DOHH2 (cell line): ENCODE measurements at regions not wholly inside any gene's neighbourhood (a gene's known extent, or its start where the extent isn't known, plus 50 kb on each side); places are given as distances from the start of the nearest gene placed in this dataset.

Experiments used
- EZH2phosphoT487 ChIP-seq: fragments of 200-600 bp; sonication (generic); IDR thresholded peaks from 2 replicates; pipeline ENCODE4 v1.6.1; 2017; ENCODE audit warnings: borderline replicate concordance, mild to moderate bottlenecking, antibody characterized with exemption, low read length, moderate library complexity, mixed read lengths
- TF ChIP-seq, protein P1 (sequence below): fragments of 200-600 bp; sonication (generic); IDR thresholded peaks from one replicate; pipeline ENCODE4 v1.5.1; 2014; ENCODE audit warnings: antibody characterized with exemption, mild to moderate bottlenecking, low read depth, low read length; ENCODE audit not compliant: poor library complexity, severe bottlenecking

DNA sequence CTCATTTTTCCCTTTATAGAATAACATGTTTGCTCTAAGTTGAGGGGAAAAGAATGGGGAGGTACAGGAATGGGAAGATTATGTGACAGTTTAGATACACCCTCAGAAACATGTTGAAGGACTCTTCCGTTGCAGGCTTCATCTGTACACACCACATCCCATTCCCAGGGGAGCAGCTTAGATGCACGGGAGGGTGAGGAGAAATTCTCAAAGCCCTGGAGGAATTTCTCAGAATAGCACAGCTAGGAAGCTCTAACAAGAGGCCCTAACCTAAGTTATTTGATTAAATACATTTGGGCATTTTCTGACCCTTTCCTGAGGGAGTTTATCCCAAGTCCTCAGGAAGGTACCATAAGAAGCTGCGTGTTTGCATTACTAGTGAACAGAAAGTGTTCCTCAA lies 660.2 kb upstream of the IGFBP3 start:
- TF ChIP-seq, protein P1, sequence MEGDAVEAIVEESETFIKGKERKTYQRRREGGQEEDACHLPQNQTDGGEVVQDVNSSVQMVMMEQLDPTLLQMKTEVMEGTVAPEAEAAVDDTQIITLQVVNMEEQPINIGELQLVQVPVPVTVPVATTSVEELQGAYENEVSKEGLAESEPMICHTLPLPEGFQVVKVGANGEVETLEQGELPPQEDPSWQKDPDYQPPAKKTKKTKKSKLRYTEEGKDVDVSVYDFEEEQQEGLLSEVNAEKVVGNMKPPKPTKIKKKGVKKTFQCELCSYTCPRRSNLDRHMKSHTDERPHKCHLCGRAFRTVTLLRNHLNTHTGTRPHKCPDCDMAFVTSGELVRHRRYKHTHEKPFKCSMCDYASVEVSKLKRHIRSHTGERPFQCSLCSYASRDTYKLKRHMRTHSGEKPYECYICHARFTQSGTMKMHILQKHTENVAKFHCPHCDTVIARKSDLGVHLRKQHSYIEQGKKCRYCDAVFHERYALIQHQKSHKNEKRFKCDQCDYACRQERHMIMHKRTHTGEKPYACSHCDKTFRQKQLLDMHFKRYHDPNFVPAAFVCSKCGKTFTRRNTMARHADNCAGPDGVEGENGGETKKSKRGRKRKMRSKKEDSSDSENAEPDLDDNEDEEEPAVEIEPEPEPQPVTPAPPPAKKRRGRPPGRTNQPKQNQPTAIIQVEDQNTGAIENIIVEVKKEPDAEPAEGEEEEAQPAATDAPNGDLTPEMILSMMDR, result no peak
- TF ChIP-seq EZH2phosphoT487, result no peak
